ENCODE measurements at regions not wholly inside any gene's neighbourhood (a gene's known extent, or its start where the extent isn't known, plus 50 kb on each side); places are given as distances from the start of the nearest gene placed in this dataset.
"Not testable (repeated sequence)": the region's sequence is repeated elsewhere in the genome, so short reads cannot be mapped to it uniquely, and the experiment has no call there.

DNA sequence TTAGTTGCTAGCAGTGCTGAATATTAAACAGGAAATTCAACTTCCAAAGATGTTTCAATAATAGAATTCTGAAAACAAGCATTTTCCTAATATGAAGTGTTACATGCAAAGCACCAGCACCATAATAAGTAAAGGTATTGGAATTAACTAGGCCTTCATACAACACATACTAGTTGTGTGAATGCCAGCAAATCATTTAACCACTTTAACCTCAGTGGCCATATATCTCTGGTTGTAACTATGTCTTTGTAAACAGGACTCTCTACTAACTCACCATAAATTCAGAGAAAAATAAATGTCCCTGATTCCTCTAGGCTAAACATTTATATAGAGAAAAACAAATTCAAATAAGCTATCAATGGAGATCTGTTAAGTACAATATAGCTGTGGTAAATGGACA, 175.7 kb upstream of the NBPF9 start:
- TF ChIP-seq, protein P1, sequence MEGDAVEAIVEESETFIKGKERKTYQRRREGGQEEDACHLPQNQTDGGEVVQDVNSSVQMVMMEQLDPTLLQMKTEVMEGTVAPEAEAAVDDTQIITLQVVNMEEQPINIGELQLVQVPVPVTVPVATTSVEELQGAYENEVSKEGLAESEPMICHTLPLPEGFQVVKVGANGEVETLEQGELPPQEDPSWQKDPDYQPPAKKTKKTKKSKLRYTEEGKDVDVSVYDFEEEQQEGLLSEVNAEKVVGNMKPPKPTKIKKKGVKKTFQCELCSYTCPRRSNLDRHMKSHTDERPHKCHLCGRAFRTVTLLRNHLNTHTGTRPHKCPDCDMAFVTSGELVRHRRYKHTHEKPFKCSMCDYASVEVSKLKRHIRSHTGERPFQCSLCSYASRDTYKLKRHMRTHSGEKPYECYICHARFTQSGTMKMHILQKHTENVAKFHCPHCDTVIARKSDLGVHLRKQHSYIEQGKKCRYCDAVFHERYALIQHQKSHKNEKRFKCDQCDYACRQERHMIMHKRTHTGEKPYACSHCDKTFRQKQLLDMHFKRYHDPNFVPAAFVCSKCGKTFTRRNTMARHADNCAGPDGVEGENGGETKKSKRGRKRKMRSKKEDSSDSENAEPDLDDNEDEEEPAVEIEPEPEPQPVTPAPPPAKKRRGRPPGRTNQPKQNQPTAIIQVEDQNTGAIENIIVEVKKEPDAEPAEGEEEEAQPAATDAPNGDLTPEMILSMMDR (IDR thresholded peaks at IDR 0.05): not testable (repeated sequence)
- not testable (repeated sequence) for TF ChIP-seq POLR2A (IDR thresholded peaks at IDR 0.05)
